Activated T-helper 2 cell treated with anti-CD3 and anti-CD28 coated beads, Interferon-gamma antibody, Interleukin-2, Interleukin-4, amounts not matched to agents 10 μg/mL and 5 μg/mL and 100 μg/mL, durations not matched to agents 14 hours and 24 hours and 36 hours (primary cell): ENCODE measurements at regions not wholly inside any gene's neighbourhood (a gene's known extent, or its start where the extent isn't known, plus 50 kb on each side); places are given as distances from the start of the nearest gene placed in this dataset.
"Not testable (repeated sequence)": the region's sequence is repeated elsewhere in the genome, so short reads cannot be mapped to it uniquely, and the experiment has no call there.

Source experiments
- DNase-seq: peaks from one replicate; pipeline ENCODE4 v3.0.0; 2021; ENCODE audit warnings: low spot score
- H3K27ac Mint-ChIP-seq: one replicate; pipeline ENCODE4 v1.8.0; 2021; ENCODE audit warnings: mixed read lengths
- H3K27me3 Mint-ChIP-seq: one replicate; pipeline ENCODE4 v1.8.0; 2021; ENCODE audit warnings: low read depth, mixed read lengths
- H3K36me3 Mint-ChIP-seq: one replicate; pipeline ENCODE4 v1.8.0; 2021; ENCODE audit warnings: low read depth, mixed read lengths
- H3K4me1 Mint-ChIP-seq: one replicate; pipeline ENCODE4 v1.8.0; 2021; ENCODE audit warnings: low read depth, mixed read lengths
- H3K4me3 Mint-ChIP-seq: one replicate; pipeline ENCODE4 v1.8.0; 2021; ENCODE audit warnings: low read depth, mild to moderate bottlenecking, moderate library complexity, mixed read lengths
- H3K9me3 Mint-ChIP-seq: one replicate; pipeline ENCODE4 v1.8.0; 2021; ENCODE audit warnings: mixed read lengths
- intact Hi-C: fragments of 100-400 bp; cut with micrococcal nuclease; formaldehyde crosslinking; loops from one replicate; pipeline ENCODE4 v1.15.1; 2023

GRCh38 chr2:220747736-220748135, 824.4 kb downstream of the EPHA4 start:
- intact Hi-C loops = loop anchor here (10.0 kb wide), 1 partner anchor 1077 kb away; no protein-coding TSS in a partner anchor
- no peaks in the 10 kb centered on the region for H3K9me3 Mint-ChIP-seq
- no peak for DNase-seq
- H3K36me3 Mint-ChIP-seq = no peaks in the 10 kb centered on the region
- H3K4me1 Mint-ChIP-seq = no peaks in the 10 kb centered on the region
- H3K4me3 Mint-ChIP-seq = no peak overlapping the region
- no peaks in the 10 kb centered on the region for H3K27me3 Mint-ChIP-seq
- H3K27ac Mint-ChIP-seq = no peak overlapping the region

DNA sequence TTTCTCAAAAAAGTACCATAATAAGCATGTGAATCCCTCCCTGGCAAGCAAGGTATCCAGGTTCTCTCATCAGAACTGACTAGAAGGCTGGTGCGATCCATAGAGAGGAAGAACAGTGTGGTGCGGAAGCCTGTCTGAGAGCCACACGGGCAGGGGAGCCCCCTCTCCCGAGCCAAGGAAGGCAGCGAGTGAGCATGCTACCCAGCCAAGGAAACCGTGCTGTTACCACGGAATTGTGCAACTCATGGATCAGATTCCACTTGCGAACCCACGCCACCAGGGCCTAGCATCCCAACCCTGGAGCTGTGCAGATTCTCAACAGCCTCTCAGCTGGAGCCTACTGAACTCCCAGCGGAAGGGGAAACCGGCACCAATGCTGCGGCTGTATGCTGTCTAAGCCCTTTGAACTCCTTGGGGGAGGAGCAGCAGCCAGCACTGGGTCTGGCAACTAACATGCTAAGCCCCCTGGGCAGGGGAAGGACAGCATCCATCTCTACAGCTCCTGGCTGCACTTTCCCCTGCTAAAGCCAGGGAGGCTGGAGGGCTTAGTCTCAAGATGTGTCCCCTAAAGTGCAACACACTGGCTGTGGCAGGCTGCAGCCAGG, 823.1 kb downstream of the EPHA4 start:
- no peak overlapping the region for H3K4me3 Mint-ChIP-seq
- H3K27me3 Mint-ChIP-seq = no peaks in the 10 kb centered on the region
- H3K27ac Mint-ChIP-seq = no peak overlapping the region
- H3K4me1 Mint-ChIP-seq = no peaks in the 10 kb centered on the region
- H3K36me3 Mint-ChIP-seq = no peaks in the 10 kb centered on the region
- intact Hi-C loops = loop anchor here (10.0 kb wide), 1 partner anchor 1076 kb away; no protein-coding TSS in a partner anchor
- DNase-seq = no peak
- no peaks in the 10 kb centered on the region for H3K9me3 Mint-ChIP-seq

GRCh38 chr2:220753486-220753885, 818.6 kb downstream of the EPHA4 start:
- intact Hi-C loops = no loop called here
- no peaks in the 10 kb centered on the region for H3K36me3 Mint-ChIP-seq
- no peak overlapping the region for H3K27ac Mint-ChIP-seq
- DNase-seq = no peak
- no peaks in the 10 kb centered on the region for H3K4me1 Mint-ChIP-seq
- no peaks in the 10 kb centered on the region for H3K9me3 Mint-ChIP-seq
- H3K27me3 Mint-ChIP-seq = no peaks in the 10 kb centered on the region
- no peak overlapping the region for H3K4me3 Mint-ChIP-seq

- DNase-seq = no peak
- H3K36me3 Mint-ChIP-seq = no peaks in the 10 kb centered on the region
- H3K4me1 Mint-ChIP-seq = no peaks in the 10 kb centered on the region
- no peak overlapping the region for H3K4me3 Mint-ChIP-seq
- no peaks in the 10 kb centered on the region for H3K9me3 Mint-ChIP-seq
- no peaks in the 10 kb centered on the region for H3K27me3 Mint-ChIP-seq
- no peak overlapping the region for H3K27ac Mint-ChIP-seq
- intact Hi-C loops = no loop called here
These were observed 815.5 kb downstream of the EPHA4 start for GRCh38 chr2:220756653-220757052.

DNA sequence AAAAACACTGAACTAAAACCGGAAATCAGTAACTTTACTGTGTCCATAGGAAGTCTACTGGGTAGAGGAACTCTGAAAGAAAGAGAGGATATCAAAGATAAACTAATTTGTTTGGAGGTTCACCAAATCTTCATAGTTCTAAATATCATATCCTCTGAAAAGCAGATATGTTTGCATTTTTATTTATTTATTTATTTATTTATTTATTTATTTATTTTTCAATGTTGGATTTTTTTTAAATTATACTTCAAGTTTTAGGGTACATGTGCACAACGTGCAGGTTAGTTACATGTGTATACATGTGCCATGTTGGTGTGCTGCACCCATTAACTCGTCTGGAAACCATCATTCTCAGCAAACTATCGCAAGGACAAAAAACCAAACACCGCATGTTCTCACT, 813.7 kb downstream of the EPHA4 start:
- H3K4me3 Mint-ChIP-seq, DNase-seq, H3K27ac Mint-ChIP-seq, intact Hi-C loops, H3K9me3 Mint-ChIP-seq, H3K4me1 Mint-ChIP-seq, H3K36me3 Mint-ChIP-seq, H3K27me3 Mint-ChIP-seq: not testable (repeated sequence)

- H3K4me1 Mint-ChIP-seq = no peaks in the 10 kb centered on the region
- intact Hi-C loops = no loop called here
- no peaks in the 10 kb centered on the region for H3K27me3 Mint-ChIP-seq
- no peak overlapping the region for H3K27ac Mint-ChIP-seq
- no peak overlapping the region for H3K4me3 Mint-ChIP-seq
- DNase-seq = no peak
- H3K36me3 Mint-ChIP-seq = no peaks in the 10 kb centered on the region
- no peaks in the 10 kb centered on the region for H3K9me3 Mint-ChIP-seq
These were observed 807.9 kb downstream of the EPHA4 start for GRCh38 chr2:220764171-220764570.

DNA sequence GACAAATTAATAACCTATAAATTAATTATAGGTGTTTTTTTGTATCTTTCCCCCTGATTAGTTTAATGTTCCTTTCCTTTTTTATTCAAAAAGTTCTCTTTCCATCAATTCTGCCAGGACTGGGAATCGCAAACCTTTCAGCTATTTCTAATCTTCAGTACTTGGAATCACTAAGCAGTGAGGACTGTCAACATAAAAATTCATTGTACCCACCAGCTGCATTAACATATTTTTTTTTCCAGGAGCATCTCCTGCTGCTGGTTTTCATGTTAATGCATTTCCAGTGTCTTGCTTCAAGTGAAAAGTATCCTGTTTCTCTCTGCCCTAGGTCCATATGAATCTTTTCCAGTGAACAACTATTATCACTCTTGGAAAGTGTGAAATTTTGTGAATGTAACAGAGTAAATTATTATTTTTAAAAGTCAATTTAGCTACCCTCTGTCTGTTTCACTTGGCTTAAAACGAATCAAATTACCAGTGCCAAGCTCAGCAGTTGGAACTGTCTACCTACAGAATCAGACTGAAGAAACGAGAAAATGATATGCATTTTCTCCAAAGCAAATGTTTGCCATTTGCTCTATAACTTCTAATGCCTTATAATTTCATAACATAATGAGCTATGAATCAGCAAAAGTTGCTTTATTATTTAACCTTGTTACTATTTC, 804.4 kb downstream of the EPHA4 start:
- Mint-ChIP-seq H3K27ac (no peak overlapping the region), H3K9me3 (no peaks in the 10 kb centered on the region), H3K4me3 (no peak overlapping the region), H3K4me1 (no peaks in the 10 kb centered on the region), H3K36me3 (no peaks in the 10 kb centered on the region), H3K27me3 (no peaks in the 10 kb centered on the region)
- DNase-seq = no peak
- intact Hi-C loops = no loop called here

DNA sequence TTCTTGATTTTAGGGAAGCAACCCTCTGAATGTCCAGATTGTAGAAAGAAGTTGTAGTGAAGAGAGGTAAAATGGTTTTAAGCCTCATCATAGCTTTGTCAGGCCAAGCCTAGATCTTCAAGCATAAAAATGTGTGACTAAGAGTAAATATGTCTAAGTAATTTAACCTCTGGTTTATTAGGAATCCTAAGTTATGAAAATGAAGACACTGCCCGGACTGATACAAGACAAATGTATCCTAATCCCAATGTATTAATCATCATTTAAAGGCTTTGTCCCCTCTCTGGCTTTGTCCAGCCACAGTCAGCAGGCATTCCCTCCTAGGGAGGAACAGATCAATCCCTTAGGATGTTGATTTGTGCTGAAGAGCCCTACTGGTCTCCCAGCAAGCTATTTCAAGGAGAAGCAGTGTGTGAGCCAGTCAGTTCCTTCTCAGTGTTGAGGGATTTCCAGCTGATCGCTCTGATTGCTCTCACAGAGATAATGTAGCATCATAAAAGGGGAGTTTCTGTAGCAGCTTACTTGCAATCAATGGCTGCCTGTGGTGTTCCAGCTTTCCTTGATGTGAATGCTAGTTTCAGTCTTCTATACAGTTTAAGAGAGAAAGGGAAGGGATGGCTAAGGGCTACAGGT, 796.1 kb downstream of the EPHA4 start:
- Mint-ChIP-seq H3K36me3 (no peaks in the 10 kb centered on the region), H3K9me3 (peaks cover 8% of the 10 kb centered on the region), H3K4me1 (no peaks in the 10 kb centered on the region), H3K27me3 (no peaks in the 10 kb centered on the region), H3K4me3 (no peak overlapping the region), H3K27ac (no peak overlapping the region)
- no peak for DNase-seq
- intact Hi-C loops = no loop called here

DNA sequence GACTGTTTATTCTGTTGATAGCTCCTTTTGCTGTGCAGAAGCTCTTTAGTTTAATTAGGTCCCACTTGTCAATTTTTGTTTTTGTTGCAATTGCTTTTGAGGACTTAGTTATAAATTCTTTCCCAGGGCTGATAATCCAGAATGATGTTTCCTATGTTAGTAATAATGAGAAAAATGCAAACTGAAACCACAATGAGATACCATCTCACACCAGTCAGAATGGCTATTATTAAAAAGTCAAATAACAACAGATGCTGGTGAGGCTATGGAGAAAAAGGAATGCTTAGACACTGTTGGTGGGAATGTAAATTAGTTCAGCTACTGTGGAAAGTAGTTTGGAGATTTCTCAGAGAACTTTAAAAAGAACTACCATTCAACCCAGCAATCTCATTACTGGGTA, 793.0 kb downstream of the EPHA4 start:
- H3K27ac Mint-ChIP-seq, H3K4me1 Mint-ChIP-seq, DNase-seq, H3K9me3 Mint-ChIP-seq, H3K4me3 Mint-ChIP-seq, intact Hi-C loops, H3K36me3 Mint-ChIP-seq, H3K27me3 Mint-ChIP-seq: not testable (repeated sequence)

DNA sequence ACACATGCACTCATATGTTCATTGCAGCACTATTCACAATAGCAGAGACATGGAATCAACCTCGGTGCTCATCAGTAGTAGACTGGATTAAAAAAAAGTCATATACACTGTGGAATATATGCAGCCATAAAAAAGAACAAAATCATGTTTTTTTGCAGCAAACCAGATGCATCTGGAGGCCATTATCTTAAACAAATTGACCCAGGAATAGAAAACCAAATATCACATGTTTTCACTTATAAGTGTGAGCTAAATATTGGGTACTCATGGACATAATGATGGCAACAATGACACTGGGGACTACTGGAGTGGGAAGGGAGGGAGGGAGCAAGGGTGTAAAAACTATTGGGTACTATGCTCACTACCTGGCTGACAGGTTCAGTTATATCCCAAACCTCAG, 792.6 kb downstream of the EPHA4 start:
- peaks cover 8% of the 10 kb centered on the region for H3K9me3 Mint-ChIP-seq
- H3K27ac Mint-ChIP-seq = no peak overlapping the region
- no peaks in the 10 kb centered on the region for H3K36me3 Mint-ChIP-seq
- H3K4me1 Mint-ChIP-seq = no peaks in the 10 kb centered on the region
- no peak overlapping the region for H3K4me3 Mint-ChIP-seq
- H3K27me3 Mint-ChIP-seq = no peaks in the 10 kb centered on the region
- no peak for DNase-seq
- intact Hi-C loops = no loop called here

DNA sequence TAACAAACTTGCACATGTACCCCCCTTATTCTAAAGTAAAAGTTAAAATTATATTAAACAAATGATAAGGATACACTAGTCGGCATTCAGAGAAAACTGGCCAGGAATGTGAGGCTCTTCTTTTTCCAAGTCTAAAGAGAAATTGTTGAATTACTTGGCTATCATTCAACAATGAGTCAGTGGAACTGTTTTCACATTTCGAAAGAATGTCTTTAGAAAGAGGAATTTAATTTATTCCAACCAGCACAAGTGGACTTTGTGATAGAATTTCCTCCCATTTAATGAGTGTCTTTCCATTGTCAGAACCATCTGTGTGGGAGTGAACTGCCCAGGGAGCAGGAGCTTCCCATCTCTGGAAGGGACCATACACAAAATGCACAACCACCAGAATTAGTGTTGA, 792.2 kb downstream of the EPHA4 start:
- no peak for DNase-seq
- Mint-ChIP-seq H3K9me3 (peaks cover 8% of the 10 kb centered on the region), H3K36me3 (no peaks in the 10 kb centered on the region), H3K4me3 (no peak overlapping the region), H3K27ac (no peak overlapping the region), H3K4me1 (no peaks in the 10 kb centered on the region), H3K27me3 (no peaks in the 10 kb centered on the region)
- intact Hi-C loops = no loop called here

- H3K27me3 Mint-ChIP-seq = no peaks in the 10 kb centered on the region
- H3K36me3 Mint-ChIP-seq = no peaks in the 10 kb centered on the region
- intact Hi-C loops = no loop called here
- DNase-seq = no peak
- no peak overlapping the region for H3K4me3 Mint-ChIP-seq
- peaks cover 8% of the 10 kb centered on the region for H3K9me3 Mint-ChIP-seq
- H3K27ac Mint-ChIP-seq = no peak overlapping the region
- no peaks in the 10 kb centered on the region for H3K4me1 Mint-ChIP-seq
These were observed 790.4 kb downstream of the EPHA4 start for GRCh38 chr2:220781622-220782241.

DNA sequence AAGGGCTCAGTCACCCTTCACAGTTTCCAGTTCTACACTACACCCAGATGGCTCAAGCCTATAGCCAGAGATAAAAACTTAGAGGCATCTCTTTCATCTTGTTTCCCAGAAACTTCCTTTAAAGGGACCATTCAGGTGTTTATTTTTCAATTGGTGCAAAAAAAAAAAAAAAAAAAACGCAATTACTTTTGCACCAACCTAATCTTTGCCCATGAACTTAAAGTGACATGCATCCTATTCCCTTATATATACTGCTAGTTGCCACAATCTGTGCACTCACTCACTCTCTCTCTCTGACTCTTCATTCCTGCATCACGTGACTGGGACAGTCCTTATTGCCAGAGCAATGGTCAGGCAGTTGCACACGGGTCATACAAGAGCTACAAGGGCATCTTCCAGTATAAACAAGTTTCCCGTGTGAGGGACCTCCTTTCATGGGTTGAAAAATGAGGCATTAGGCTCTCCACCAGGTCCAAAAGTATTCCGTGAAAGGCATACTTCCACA, 789.4 kb downstream of the EPHA4 start:
- Mint-ChIP-seq H3K27ac (no peak overlapping the region), H3K9me3 (peaks cover 6% of the 10 kb centered on the region), H3K27me3 (no peaks in the 10 kb centered on the region)

More for the DNA sequence above, 789.4 kb downstream of the EPHA4 start:
- Mint-ChIP-seq H3K36me3 (no peaks in the 10 kb centered on the region), H3K4me3 (no peak overlapping the region), H3K4me1 (no peaks in the 10 kb centered on the region)
- intact Hi-C loops = no loop called here
- DNase-seq = no peak
